ENCODE measurements at regions not wholly inside any gene's neighbourhood (a gene's known extent, or its start where the extent isn't known, plus 50 kb on each side); places are given as distances from the start of the nearest gene placed in this dataset.
A peak's percentile ranks its signal among the peaks of the same experiment; 100 is the strongest.

GRCh38 chr2:41605311-41605710 is 442.5 kb upstream of the PKDCC start (continued):
- TF ChIP-seq, protein P1, sequence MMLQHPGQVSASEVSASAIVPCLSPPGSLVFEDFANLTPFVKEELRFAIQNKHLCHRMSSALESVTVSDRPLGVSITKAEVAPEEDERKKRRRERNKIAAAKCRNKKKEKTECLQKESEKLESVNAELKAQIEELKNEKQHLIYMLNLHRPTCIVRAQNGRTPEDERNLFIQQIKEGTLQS (IDR thresholded peaks at IDR 0.05): no peak
- TF ChIP-seq FOXA2 (IDR thresholded peaks at IDR 0.05) (no peak), GABPA (IDR thresholded peaks at IDR 0.05 in 1 of 2, conservative IDR thresholded peaks at IDR 0.05 in 1 of 2) (no peak)

- H3K27ac ChIP-seq (ENCODE audit: low read depth in 1 of 2, low read length in 2 of 2): no peak overlapping the region
- H3K36me3 ChIP-seq (ENCODE audit: control insufficient read depth in 4 of 4, insufficient read depth in 3 of 4, low read depth in 1 of 4, low read length in 3 of 4): no peaks in the 10 kb centered on the region
- H3K4me1 ChIP-seq (ENCODE audit: control insufficient read depth in 4 of 4, insufficient read depth in 4 of 4, low read length in 3 of 4): no peaks in the 10 kb centered on the region
- TF ChIP-seq FOXA1 (IDR thresholded peaks at IDR 0.05): no peak
- TF ChIP-seq NR2F2 (IDR thresholded peaks at IDR 0.05): no peak
- no peak for TF ChIP-seq GABPA (IDR thresholded peaks at IDR 0.05 in 1 of 2, conservative IDR thresholded peaks at IDR 0.05 in 1 of 2)
- TF ChIP-seq, protein P1 (IDR thresholded peaks at IDR 0.05): no peak
- TF ChIP-seq ZBTB33 (IDR thresholded peaks at IDR 0.05): no peak
- TF ChIP-seq FOXA2 (IDR thresholded peaks at IDR 0.05): no peak
- TF ChIP-seq, protein P2, sequence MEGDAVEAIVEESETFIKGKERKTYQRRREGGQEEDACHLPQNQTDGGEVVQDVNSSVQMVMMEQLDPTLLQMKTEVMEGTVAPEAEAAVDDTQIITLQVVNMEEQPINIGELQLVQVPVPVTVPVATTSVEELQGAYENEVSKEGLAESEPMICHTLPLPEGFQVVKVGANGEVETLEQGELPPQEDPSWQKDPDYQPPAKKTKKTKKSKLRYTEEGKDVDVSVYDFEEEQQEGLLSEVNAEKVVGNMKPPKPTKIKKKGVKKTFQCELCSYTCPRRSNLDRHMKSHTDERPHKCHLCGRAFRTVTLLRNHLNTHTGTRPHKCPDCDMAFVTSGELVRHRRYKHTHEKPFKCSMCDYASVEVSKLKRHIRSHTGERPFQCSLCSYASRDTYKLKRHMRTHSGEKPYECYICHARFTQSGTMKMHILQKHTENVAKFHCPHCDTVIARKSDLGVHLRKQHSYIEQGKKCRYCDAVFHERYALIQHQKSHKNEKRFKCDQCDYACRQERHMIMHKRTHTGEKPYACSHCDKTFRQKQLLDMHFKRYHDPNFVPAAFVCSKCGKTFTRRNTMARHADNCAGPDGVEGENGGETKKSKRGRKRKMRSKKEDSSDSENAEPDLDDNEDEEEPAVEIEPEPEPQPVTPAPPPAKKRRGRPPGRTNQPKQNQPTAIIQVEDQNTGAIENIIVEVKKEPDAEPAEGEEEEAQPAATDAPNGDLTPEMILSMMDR (IDR thresholded peaks at IDR 0.05; ENCODE audit: low read depth, low read length, missing input control): no peak
- TF ChIP-seq EGR1 (IDR thresholded peaks at IDR 0.05; ENCODE audit: low read depth in 2 of 2): no peak
- no peaks in the 10 kb centered on the region for H3K27me3 ChIP-seq (ENCODE audit: control insufficient read depth in 4 of 4, insufficient read depth in 4 of 4, low read length in 3 of 4)
- no peak overlapping the region for H3K9ac ChIP-seq (ENCODE audit: low read depth in 1 of 2, low read length in 2 of 2)
- DNase-seq (ENCODE audit: low spot score): no peak
- H3K9me3 ChIP-seq (ENCODE audit: control insufficient read depth in 4 of 4, low read length in 3 of 4): no peaks in the 10 kb centered on the region
- no peak overlapping the region for H3K4me3 ChIP-seq (ENCODE audit: low read depth in 1 of 3, low read length in 3 of 3)
These were observed 441.9 kb upstream of the PKDCC start for GRCh38 chr2:41605914-41606313.

GRCh38 chr2:41610501-41611190 is 437.2 kb upstream of the PKDCC start:
- 54% methylated on average over 6 of the region's 6 CpGs for WGBS

More at GRCh38 chr2:41610501-41611190, 437.2 kb upstream of the PKDCC start:
- Histone ChIP-seq H3K36me3 (ENCODE audit: control insufficient read depth in 4 of 4, insufficient read depth in 3 of 4, low read depth in 1 of 4, low read length in 3 of 4) (no peaks in the 10 kb centered on the region), H3K9me3 (ENCODE audit: control insufficient read depth in 4 of 4, low read length in 3 of 4) (no peaks in the 10 kb centered on the region), H3K9ac (ENCODE audit: low read depth in 1 of 2, low read length in 2 of 2) (no peak overlapping the region), H3K27me3 (ENCODE audit: control insufficient read depth in 4 of 4, insufficient read depth in 4 of 4, low read length in 3 of 4) (no peaks in the 10 kb centered on the region), H3K4me1 (ENCODE audit: control insufficient read depth in 4 of 4, insufficient read depth in 4 of 4, low read length in 3 of 4) (peaks cover 0 to 3% (median 0%) of the 10 kb centered on the region in 4 donors), H3K27ac (ENCODE audit: low read depth in 1 of 2, low read length in 2 of 2) (peak overlapping the region in 1 of 2 donors; percentile 41), H3K4me3 (ENCODE audit: low read depth in 1 of 3, low read length in 3 of 3) (no peak overlapping the region)
- no peak for DNase-seq (ENCODE audit: low spot score)
- TF ChIP-seq, protein P3, sequence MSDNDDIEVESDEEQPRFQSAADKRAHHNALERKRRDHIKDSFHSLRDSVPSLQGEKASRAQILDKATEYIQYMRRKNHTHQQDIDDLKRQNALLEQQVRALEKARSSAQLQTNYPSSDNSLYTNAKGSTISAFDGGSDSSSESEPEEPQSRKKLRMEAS (IDR thresholded peaks at IDR 0.05): no peak
- no peak for TF ChIP-seq RXRA (IDR thresholded peaks at IDR 0.05)
- no peak for TF ChIP-seq TAF1 (conservative IDR thresholded peaks at IDR 0.05)
- TF ChIP-seq, protein P4, sequence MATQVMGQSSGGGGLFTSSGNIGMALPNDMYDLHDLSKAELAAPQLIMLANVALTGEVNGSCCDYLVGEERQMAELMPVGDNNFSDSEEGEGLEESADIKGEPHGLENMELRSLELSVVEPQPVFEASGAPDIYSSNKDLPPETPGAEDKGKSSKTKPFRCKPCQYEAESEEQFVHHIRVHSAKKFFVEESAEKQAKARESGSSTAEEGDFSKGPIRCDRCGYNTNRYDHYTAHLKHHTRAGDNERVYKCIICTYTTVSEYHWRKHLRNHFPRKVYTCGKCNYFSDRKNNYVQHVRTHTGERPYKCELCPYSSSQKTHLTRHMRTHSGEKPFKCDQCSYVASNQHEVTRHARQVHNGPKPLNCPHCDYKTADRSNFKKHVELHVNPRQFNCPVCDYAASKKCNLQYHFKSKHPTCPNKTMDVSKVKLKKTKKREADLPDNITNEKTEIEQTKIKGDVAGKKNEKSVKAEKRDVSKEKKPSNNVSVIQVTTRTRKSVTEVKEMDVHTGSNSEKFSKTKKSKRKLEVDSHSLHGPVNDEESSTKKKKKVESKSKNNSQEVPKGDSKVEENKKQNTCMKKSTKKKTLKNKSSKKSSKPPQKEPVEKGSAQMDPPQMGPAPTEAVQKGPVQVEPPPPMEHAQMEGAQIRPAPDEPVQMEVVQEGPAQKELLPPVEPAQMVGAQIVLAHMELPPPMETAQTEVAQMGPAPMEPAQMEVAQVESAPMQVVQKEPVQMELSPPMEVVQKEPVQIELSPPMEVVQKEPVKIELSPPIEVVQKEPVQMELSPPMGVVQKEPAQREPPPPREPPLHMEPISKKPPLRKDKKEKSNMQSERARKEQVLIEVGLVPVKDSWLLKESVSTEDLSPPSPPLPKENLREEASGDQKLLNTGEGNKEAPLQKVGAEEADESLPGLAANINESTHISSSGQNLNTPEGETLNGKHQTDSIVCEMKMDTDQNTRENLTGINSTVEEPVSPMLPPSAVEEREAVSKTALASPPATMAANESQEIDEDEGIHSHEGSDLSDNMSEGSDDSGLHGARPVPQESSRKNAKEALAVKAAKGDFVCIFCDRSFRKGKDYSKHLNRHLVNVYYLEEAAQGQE (IDR thresholded peaks at IDR 0.05): no peak
- no peak for TF ChIP-seq FOXA2 (IDR thresholded peaks at IDR 0.05)
- TF ChIP-seq GABPA (IDR thresholded peaks at IDR 0.05 in 1 of 2, conservative IDR thresholded peaks at IDR 0.05 in 1 of 2): no peak
- no peak for TF ChIP-seq NR2F2 (IDR thresholded peaks at IDR 0.05)
- TF ChIP-seq JUND (IDR thresholded peaks at IDR 0.05): no peak
- TF ChIP-seq FOXA1 (IDR thresholded peaks at IDR 0.05): no peak
